ENCODE measurements at regions not wholly inside any gene's neighbourhood (a gene's known extent, or its start where the extent isn't known, plus 50 kb on each side); places are given as distances from the start of the nearest gene placed in this dataset.

DNA sequence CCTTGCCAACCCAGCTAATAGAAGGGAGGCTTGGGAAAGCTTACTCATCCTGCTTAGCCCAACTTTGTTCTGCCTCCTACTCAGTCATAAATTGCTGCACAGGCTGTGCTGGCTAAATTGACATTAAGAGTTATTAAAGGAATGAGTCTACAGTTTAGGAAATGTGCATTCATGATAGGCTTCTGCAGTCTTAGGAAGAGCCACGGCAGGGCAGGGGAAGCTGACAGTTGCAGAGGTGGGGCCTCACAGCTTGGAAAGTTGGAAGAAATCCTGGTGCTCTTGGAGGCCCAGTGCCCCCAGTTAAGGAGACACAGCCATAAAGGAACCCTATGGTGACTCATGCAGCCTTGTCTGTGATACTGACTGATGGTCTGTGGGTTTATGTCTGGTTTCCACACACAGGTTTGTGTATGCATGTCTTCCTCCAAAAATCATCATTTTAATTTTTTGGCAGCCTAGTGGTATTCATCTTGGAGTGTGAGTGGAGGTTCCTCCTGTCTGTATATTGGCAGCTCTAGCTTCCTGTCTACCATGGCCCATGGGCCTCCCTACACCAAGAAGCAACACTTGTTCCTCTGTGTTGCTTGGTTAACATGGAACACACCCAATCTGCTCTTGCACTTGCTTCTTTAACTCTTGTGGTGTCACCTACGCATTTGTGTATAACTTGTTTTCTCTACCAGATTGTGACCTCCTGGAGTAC lies 135.0 kb upstream of the KL start:
- Histone ChIP-seq H3K9ac (ENCODE audit: low read length) (no peak overlapping the region), H3K4me1 (ENCODE audit: low read length) (no peaks in the 10 kb centered on the region), H3K9me2 (replicated peaks; ENCODE audit: insufficient read depth, low read length) (no peaks in the 10 kb centered on the region), H3K27me3 (replicated peaks; ENCODE audit: insufficient read depth, low read length) (no peaks in the 10 kb centered on the region), H3K4me3 (ENCODE audit: low read length) (no peak overlapping the region), H4K20me1 (ENCODE audit: insufficient read depth, low read length) (no peaks in the 10 kb centered on the region), H3K36me3 (replicated peaks; ENCODE audit: insufficient read depth, low read length) (no peaks in the 10 kb centered on the region), H3K79me2 (ENCODE audit: low read length) (no peaks in the 10 kb centered on the region), H2AFZ (ENCODE audit: low read length) (no peak overlapping the region), H3K27ac (ENCODE audit: low read length) (no peak overlapping the region), H3K9me3 (replicated peaks; ENCODE audit: insufficient read depth, low read length) (no peaks in the 10 kb centered on the region), H3F3A (ENCODE audit: insufficient read depth, low read length) (no peaks in the 10 kb centered on the region), H3K4me2 (ENCODE audit: low read depth, low read length) (no peak overlapping the region)
- DNase-seq: no peak
- TF ChIP-seq, protein P1, sequence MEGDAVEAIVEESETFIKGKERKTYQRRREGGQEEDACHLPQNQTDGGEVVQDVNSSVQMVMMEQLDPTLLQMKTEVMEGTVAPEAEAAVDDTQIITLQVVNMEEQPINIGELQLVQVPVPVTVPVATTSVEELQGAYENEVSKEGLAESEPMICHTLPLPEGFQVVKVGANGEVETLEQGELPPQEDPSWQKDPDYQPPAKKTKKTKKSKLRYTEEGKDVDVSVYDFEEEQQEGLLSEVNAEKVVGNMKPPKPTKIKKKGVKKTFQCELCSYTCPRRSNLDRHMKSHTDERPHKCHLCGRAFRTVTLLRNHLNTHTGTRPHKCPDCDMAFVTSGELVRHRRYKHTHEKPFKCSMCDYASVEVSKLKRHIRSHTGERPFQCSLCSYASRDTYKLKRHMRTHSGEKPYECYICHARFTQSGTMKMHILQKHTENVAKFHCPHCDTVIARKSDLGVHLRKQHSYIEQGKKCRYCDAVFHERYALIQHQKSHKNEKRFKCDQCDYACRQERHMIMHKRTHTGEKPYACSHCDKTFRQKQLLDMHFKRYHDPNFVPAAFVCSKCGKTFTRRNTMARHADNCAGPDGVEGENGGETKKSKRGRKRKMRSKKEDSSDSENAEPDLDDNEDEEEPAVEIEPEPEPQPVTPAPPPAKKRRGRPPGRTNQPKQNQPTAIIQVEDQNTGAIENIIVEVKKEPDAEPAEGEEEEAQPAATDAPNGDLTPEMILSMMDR (IDR thresholded peaks at IDR 0.05; ENCODE audit: low read length): no peak
- TF ChIP-seq EZH2phosphoT487 (IDR thresholded peaks at IDR 0.05; ENCODE audit: low read length): no peak
- TF ChIP-seq EZH2 (optimal IDR thresholded peaks at IDR 0.05; ENCODE audit: low read depth, low read length): no peak

DNA sequence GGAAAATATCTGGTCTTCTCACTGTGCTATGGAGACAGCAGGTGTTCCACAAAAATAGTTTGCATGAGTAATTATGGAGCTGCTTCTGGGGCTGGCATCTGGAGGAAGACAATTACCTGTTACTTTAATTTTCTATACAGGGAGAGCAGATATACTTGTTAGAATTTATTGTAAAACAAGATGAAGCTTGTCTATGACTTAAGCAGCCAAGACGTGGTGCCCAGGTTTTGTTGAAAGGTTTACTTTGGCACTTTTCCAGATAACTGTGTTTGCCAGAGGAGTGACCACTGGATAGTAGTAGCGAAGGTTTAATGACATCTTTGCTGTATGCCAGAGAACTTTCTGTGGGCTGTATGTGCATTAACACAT lies 134.5 kb upstream of the KL start:
- no peaks in the 10 kb centered on the region for H3F3A ChIP-seq (ENCODE audit: insufficient read depth, low read length)
- TF ChIP-seq, protein P1 (IDR thresholded peaks at IDR 0.05; ENCODE audit: low read length): no peak
- TF ChIP-seq EZH2 (optimal IDR thresholded peaks at IDR 0.05; ENCODE audit: low read depth, low read length) (no peak), EZH2phosphoT487 (IDR thresholded peaks at IDR 0.05; ENCODE audit: low read length) (no peak)
- H3K4me3 ChIP-seq (ENCODE audit: low read length): no peak overlapping the region
- H3K27ac ChIP-seq (ENCODE audit: low read length): no peak overlapping the region
- no peaks in the 10 kb centered on the region for H3K4me1 ChIP-seq (ENCODE audit: low read length)
- H3K9me3 ChIP-seq (replicated peaks; ENCODE audit: insufficient read depth, low read length): no peaks in the 10 kb centered on the region
- no peaks in the 10 kb centered on the region for H4K20me1 ChIP-seq (ENCODE audit: insufficient read depth, low read length)
- no peaks in the 10 kb centered on the region for H3K27me3 ChIP-seq (replicated peaks; ENCODE audit: insufficient read depth, low read length)
- no peak overlapping the region for H3K9ac ChIP-seq (ENCODE audit: low read length)
- H3K9me2 ChIP-seq (replicated peaks; ENCODE audit: insufficient read depth, low read length): no peaks in the 10 kb centered on the region
- H3K36me3 ChIP-seq (replicated peaks; ENCODE audit: insufficient read depth, low read length): no peaks in the 10 kb centered on the region
- no peak for DNase-seq
- H3K79me2 ChIP-seq (ENCODE audit: low read length): no peaks in the 10 kb centered on the region
- no peak overlapping the region for H2AFZ ChIP-seq (ENCODE audit: low read length)
- no peak overlapping the region for H3K4me2 ChIP-seq (ENCODE audit: low read depth, low read length)

DNA sequence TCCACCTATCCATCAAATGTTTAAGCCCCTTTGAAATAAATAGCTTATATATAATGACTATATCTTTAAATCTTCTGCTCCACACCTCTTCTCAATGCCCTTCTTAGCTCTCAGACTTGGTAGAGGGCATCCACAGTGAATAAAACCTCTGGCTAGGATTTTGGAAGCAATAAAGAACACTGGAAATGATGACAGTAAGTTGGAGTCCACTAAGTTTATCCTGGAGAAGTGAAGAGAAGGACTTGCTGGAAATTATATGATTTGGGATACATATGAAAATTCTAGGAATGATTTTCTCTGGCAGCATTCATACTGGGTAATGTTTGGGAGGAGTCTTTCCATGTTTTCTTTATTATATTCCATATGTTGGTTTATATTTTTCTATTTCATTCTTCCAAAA lies 133.5 kb upstream of the KL start:
- no peak overlapping the region for H3K9ac ChIP-seq (ENCODE audit: low read length)
- H2AFZ ChIP-seq (ENCODE audit: low read length): no peak overlapping the region
- no peaks in the 10 kb centered on the region for H3F3A ChIP-seq (ENCODE audit: insufficient read depth, low read length)
- TF ChIP-seq, protein P1 (IDR thresholded peaks at IDR 0.05; ENCODE audit: low read length): no peak
- TF ChIP-seq EZH2 (optimal IDR thresholded peaks at IDR 0.05; ENCODE audit: low read depth, low read length) (no peak), EZH2phosphoT487 (IDR thresholded peaks at IDR 0.05; ENCODE audit: low read length) (no peak)
- no peaks in the 10 kb centered on the region for H3K27me3 ChIP-seq (replicated peaks; ENCODE audit: insufficient read depth, low read length)
- H3K4me2 ChIP-seq (ENCODE audit: low read depth, low read length): no peak overlapping the region
- no peaks in the 10 kb centered on the region for H3K9me2 ChIP-seq (replicated peaks; ENCODE audit: insufficient read depth, low read length)
- no peak overlapping the region for H3K27ac ChIP-seq (ENCODE audit: low read length)
- no peak overlapping the region for H3K4me3 ChIP-seq (ENCODE audit: low read length)
- no peaks in the 10 kb centered on the region for H3K9me3 ChIP-seq (replicated peaks; ENCODE audit: insufficient read depth, low read length)
- H3K36me3 ChIP-seq (replicated peaks; ENCODE audit: insufficient read depth, low read length): no peaks in the 10 kb centered on the region
- DNase-seq: no peak
- H3K79me2 ChIP-seq (ENCODE audit: low read length): no peaks in the 10 kb centered on the region
- H3K4me1 ChIP-seq (ENCODE audit: low read length): no peaks in the 10 kb centered on the region
- no peaks in the 10 kb centered on the region for H4K20me1 ChIP-seq (ENCODE audit: insufficient read depth, low read length)

Data from MM.1S (cell line).